ENCODE measurements at regions not wholly inside any gene's neighbourhood (a gene's known extent, or its start where the extent isn't known, plus 50 kb on each side); places are given as distances from the start of the nearest gene placed in this dataset.

DNA sequence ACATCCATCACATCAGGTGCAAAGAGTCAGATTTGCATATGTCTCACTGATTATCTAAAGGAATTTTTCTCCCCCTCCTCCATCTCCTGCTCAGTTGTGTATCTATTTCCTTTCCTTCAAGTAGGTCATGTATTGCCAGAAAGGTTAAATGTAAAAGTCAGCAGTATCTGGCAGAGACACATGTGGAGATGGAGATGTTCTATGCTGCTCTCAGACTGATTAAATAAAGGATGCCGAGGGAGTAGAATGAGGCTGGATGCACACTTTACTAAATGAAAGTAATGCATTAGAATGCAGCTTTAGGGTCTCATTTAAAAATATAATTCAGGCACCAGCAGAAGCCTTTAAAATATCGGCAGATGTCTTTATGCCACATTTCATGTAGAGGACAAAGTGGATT lies 555.3 kb downstream of the RNF144A start:
- no peak for TF ChIP-seq CTCF (IDR thresholded peaks at IDR 0.05 in 2 of 3, conservative IDR thresholded peaks at IDR 0.05 in 1 of 3; ENCODE audit: insufficient read depth in 2 of 3, low read depth in 1 of 3, low read length in 3 of 3)
- TF ChIP-seq RAD21 (CRISPR knock-in tag; conservative IDR thresholded peaks at IDR 0.05 in 1 of 2, IDR thresholded peaks at IDR 0.05 in 1 of 2): no peak
- no peak for TF ChIP-seq REST (IDR thresholded peaks at IDR 0.05; ENCODE audit: borderline replicate concordance)
- TF ChIP-seq REST (CRISPR knock-in tag; IDR thresholded peaks at IDR 0.05; ENCODE audit: low read depth): no peak

Measured in K562 (cell line).